Esophagus muscularis mucosa (tissue), 4 donors: ENCODE measurements at regions not wholly inside any gene's neighbourhood (a gene's known extent, or its start where the extent isn't known, plus 50 kb on each side); places are given as distances from the start of the nearest gene placed in this dataset.

Experiments
- DNase-seq: peaks from one replicate; pipeline ENCODE4 v3.0.0-alpha.2; 2017; ENCODE audit errors: extremely low spot score
- H3K27ac ChIP-seq, 4 donors: fragments of 200-600 bp; sonication (generic); replicated peaks in 1 of 4; 1 replicate in 3 of 4; 2 replicates in 1 of 4; pipeline ENCODE4 v1.5.1; 2016 to 2019; ENCODE audit warnings: mild to moderate bottlenecking in 1 of 4
- H3K27me3 ChIP-seq, 4 donors: fragments of 200-600 bp; sonication (generic); one replicate each; pipeline versions ENCODE4 v1.5.1 to v1.6.0; 2016 to 2019
- H3K36me3 ChIP-seq, 4 donors: fragments of 200-600 bp; sonication (generic); one replicate each; pipeline ENCODE4 v1.5.1; 2016 to 2019
- H3K4me1 ChIP-seq, 4 donors: fragments of 200-600 bp; sonication (generic); one replicate each; pipeline ENCODE4 v1.5.1; 2016 to 2019
- H3K4me3 ChIP-seq, 4 donors: fragments of 200-600 bp; sonication (generic); 1 replicate in 2 of 4; 2 replicates in 2 of 4; pipeline ENCODE4 v1.5.1; 2016 to 2019; ENCODE audit warnings: mild to moderate bottlenecking in 4 of 4, moderate library complexity in 1 of 4
- H3K9me3 ChIP-seq, 4 donors: fragments of 200-600 bp; sonication (generic); 1 replicate in 3 of 4; 2 replicates in 1 of 4; pipeline ENCODE4 v1.5.1; 2016 to 2019
- EP300 ChIP-seq: sonication (generic); formaldehyde crosslinking; IDR thresholded peaks from one replicate; pipeline ENCODE4 v1.6.1; 2017; ENCODE audit warnings: antibody characterized with exemption
- POLR2A ChIP-seq: fragments of 450-650 bp; IDR thresholded peaks from one replicate; pipeline ENCODE4 v1.6.1; 2017; ENCODE audit warnings: antibody characterized with exemption, moderate library complexity, mild to moderate bottlenecking, low read depth
- POLR2AphosphoS5 ChIP-seq, 2 donors: sonication (generic); formaldehyde crosslinking; IDR thresholded peaks; one replicate each; pipeline ENCODE4 v1.6.1; 2017; ENCODE audit warnings: antibody characterized with exemption in 2 of 2
- WGBS: methylation state at CpG from one replicate; pipeline ENCODE4 v1.1.5; 2018; 5-methylcytosine and 5-hydroxymethylcytosine counted together
- intact Hi-C: fragments of 100-400 bp; cut with DNase I; formaldehyde crosslinking; loops from one replicate; pipeline ENCODE4 v1.15.1; 2023
- TF ChIP-seq, protein P1 (sequence below), 3 experiments: fragments of 200-600 bp in 2 of 3; fragments of 450-650 bp in 1 of 3; sonication (generic) in 2 of 3; IDR thresholded peaks; one replicate each; pipeline ENCODE4 v1.5.1; 2017 to 2019; ENCODE audit warnings: antibody characterized with exemption in 3 of 3, mild to moderate bottlenecking in 2 of 3, moderate library complexity in 1 of 3

DNA sequence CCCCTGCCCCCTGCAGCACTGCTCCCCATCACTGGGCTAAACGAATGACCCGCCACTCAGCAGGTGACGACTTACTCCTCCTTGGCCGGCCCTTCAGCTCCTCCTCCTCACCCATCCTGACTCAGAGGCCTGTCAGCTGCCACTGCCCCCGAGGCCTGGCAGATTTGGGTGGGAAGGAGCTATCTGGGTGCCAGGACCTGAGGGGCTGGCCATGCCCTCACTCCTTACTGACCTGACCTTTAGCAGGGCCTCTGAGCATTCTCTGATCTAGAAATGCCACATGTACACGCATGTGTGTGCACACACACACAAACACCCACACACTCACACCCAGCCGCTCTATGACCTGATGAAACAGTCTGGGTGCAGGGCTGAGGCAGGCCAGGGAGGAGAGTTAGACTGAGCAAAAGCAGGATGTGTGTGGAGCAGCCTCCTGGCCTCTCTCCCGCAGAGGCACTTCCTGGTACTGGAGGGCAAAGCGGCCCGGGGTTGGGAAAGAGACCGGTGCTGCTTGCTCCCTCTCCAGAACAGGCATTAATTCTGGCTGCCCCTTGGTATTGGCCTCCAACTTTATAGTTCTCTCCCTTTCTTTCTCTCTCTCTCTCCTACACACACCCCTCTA, 68.0 kb downstream of the ZFP36L2 start:
- Histone ChIP-seq H3K36me3 (no peaks in the 10 kb centered on the region), H3K27ac (peak overlapping the region; percentile 74 to 86 (median 80)), H3K27me3 (no peaks in the 10 kb centered on the region), H3K9me3 (no peaks in the 10 kb centered on the region), H3K4me3 (peak overlapping the region in 2 of 4 donors; percentile 23 to 25), H3K4me1 (peaks cover 28 to 37% (median 35%) of the 10 kb centered on the region in 4 donors)
- 60% methylated on average over 11 of the region's 11 CpGs for WGBS
- no peak for DNase-seq
- intact Hi-C loops: no loop called here
- TF ChIP-seq, protein P1, sequence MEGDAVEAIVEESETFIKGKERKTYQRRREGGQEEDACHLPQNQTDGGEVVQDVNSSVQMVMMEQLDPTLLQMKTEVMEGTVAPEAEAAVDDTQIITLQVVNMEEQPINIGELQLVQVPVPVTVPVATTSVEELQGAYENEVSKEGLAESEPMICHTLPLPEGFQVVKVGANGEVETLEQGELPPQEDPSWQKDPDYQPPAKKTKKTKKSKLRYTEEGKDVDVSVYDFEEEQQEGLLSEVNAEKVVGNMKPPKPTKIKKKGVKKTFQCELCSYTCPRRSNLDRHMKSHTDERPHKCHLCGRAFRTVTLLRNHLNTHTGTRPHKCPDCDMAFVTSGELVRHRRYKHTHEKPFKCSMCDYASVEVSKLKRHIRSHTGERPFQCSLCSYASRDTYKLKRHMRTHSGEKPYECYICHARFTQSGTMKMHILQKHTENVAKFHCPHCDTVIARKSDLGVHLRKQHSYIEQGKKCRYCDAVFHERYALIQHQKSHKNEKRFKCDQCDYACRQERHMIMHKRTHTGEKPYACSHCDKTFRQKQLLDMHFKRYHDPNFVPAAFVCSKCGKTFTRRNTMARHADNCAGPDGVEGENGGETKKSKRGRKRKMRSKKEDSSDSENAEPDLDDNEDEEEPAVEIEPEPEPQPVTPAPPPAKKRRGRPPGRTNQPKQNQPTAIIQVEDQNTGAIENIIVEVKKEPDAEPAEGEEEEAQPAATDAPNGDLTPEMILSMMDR (IDR thresholded peaks at IDR 0.05): no peak
- no peak for TF ChIP-seq POLR2A
- no peak for TF ChIP-seq EP300
- TF ChIP-seq POLR2AphosphoS5 (IDR thresholded peaks at IDR 0.05): no peak

DNA sequence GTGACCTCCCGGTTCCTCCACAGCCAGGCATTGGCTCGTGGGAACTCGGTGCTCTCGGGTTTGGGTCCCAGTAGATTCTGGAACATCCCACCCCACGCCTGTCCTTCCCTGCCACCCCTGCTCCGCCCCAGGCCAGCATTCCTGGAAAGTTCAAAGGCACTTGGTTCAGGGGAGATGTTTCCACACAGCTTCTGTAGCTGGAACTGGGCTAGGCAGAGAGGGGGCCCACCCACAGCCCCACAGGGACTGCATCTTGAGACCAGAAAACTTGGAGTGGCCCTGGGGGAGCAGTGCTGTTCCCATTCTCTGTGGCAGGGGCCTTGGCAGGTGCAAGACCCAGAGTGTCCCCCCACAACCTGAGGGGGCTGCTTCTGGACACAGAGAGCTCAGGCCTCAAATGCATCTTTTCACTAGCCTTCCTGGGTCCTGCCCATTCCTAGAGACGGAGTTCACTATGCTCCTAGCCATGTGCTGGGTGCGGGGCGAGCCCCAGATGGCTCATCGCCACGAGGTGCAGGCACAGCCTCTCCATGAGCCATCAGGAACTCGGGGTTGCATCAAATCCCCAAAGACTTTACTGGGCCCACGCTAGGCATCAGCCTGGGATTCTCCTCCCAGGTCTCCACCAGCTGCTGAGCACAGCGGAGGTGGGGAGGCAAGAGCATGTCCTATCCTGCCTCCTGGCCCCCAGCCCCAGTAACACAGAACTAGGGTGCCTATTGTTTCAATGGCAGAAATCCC, 68.7 kb downstream of the ZFP36L2 start:
- Histone ChIP-seq H3K4me1 (peaks cover 28 to 39% (median 36%) of the 10 kb centered on the region in 4 donors), H3K9me3 (no peaks in the 10 kb centered on the region), H3K36me3 (no peaks in the 10 kb centered on the region), H3K27me3 (no peaks in the 10 kb centered on the region), H3K4me3 (no peak overlapping the region), H3K27ac (peak overlapping the region; percentile 74 to 86 (median 80))
- intact Hi-C loops: no loop called here
- 87% methylated on average over 3 of the region's 14 CpGs for WGBS
- no peak for TF ChIP-seq POLR2A
- no peak for TF ChIP-seq POLR2AphosphoS5 (IDR thresholded peaks at IDR 0.05)
- no peak for TF ChIP-seq EP300
- TF ChIP-seq, protein P1 (IDR thresholded peaks at IDR 0.05): no peak
- DNase-seq: no peak

DNA sequence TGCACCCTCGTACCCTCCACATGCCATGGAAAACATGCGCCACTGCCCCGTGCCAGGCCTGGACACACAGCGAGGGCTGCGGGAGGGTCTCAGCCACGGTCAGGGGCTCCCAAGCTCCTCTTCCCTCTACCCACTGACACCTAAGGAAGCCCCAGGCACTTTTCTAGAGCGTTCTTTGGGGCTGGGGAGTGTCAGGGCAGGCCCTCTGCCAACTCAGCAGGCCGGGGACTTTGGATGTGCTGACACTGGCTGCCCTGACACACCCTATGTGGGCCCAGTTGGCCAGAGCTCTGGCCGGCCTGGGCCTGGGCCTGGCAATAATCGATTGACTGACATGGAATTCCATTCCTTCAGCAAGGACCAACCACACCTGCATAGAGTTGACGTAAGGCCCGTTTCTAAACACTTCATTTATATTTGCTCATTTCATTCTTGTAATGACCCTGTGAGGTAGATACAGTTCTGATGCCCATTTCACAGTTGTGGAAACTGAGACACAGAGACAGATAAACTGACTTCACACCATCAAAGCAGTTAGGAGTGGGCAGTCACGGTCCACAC, 70.5 kb downstream of the ZFP36L2 start:
- 93% methylated on average over 4 of the region's 13 CpGs for WGBS
- Histone ChIP-seq H3K27me3 (no peaks in the 10 kb centered on the region), H3K4me3 (no peak overlapping the region), H3K4me1 (peaks cover 28 to 36% (median 35%) of the 10 kb centered on the region in 4 donors), H3K9me3 (no peaks in the 10 kb centered on the region), H3K36me3 (no peaks in the 10 kb centered on the region), H3K27ac (no peak overlapping the region)
- intact Hi-C loops: no loop called here
- no peak for DNase-seq
- no peak for TF ChIP-seq POLR2AphosphoS5 (IDR thresholded peaks at IDR 0.05)
- TF ChIP-seq, protein P1 (IDR thresholded peaks at IDR 0.05): no peak
- no peak for TF ChIP-seq EP300
- TF ChIP-seq POLR2A: no peak

DNA sequence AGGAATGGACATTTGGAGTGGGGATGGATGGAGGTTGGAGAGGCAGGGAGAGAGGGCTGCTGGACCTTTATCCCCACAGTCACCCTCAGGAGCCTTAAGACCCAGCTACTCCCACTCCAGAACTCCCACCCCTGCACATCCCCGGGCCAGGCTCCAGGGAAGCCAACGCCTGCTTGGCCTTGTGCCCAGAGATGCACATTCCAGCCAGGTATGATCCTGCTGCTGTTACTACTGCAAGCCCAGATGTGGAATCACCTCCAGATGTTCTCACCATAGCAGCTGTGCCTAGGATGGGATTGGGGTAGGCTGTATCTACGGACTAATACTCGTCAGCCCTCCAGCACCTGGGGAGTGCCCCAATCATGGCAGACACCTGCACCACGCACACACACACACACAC, 71.7 kb downstream of the ZFP36L2 start:
- TF ChIP-seq, protein P1 (IDR thresholded peaks at IDR 0.05): no peak
- TF ChIP-seq EP300: no peak
- no peak for TF ChIP-seq POLR2A
- no peak for TF ChIP-seq POLR2AphosphoS5 (IDR thresholded peaks at IDR 0.05)
- Histone ChIP-seq H3K27me3 (no peaks in the 10 kb centered on the region), H3K36me3 (no peaks in the 10 kb centered on the region), H3K4me1 (peaks cover 24 to 28% (median 25%) of the 10 kb centered on the region in 4 donors), H3K27ac (no peak overlapping the region), H3K4me3 (no peak overlapping the region), H3K9me3 (no peaks in the 10 kb centered on the region)
- no peak for DNase-seq
- WGBS: 75% methylated on average over 5 of the region's 5 CpGs
- intact Hi-C loops: no loop called here
